Activated CD4-positive, alpha-beta memory T cell treated with anti-CD3 and anti-CD28 coated beads for 36 hours (primary cell): ENCODE measurements at regions not wholly inside any gene's neighbourhood (a gene's known extent, or its start where the extent isn't known, plus 50 kb on each side); places are given as distances from the start of the nearest gene placed in this dataset.

Experiments
- CTCF ChIA-PET: fragments of 350-600 bp; sonication (Branson Sonifier 250); formaldehyde crosslinking; loops from one replicate; lab custom pipeline; 2021; ENCODE audit warnings: antibody characterized with exemption, inconsistent platforms; lab: Charles Lee
- POLR2A ChIA-PET: fragments of 350-600 bp; sonication (Branson Sonifier 250); formaldehyde crosslinking; loops from one replicate; lab custom pipeline; 2021; ENCODE audit warnings: antibody characterized with exemption; lab: Charles Lee
- DNase-seq: peaks from one replicate; pipeline ENCODE4 v3.0.0-alpha.2; 2020
- H3K27ac Mint-ChIP-seq: one replicate; pipeline ENCODE4 v1.8.0; 2021; ENCODE audit warnings: mixed read lengths
- H3K27me3 Mint-ChIP-seq: one replicate; pipeline ENCODE4 v1.8.0; 2021; ENCODE audit warnings: mixed read lengths
- H3K36me3 Mint-ChIP-seq: one replicate; pipeline ENCODE4 v1.8.0; 2021; ENCODE audit warnings: mixed read lengths
- H3K4me1 Mint-ChIP-seq: one replicate; pipeline ENCODE4 v1.8.0; 2021; ENCODE audit warnings: low read depth, mixed read lengths
- H3K4me3 Mint-ChIP-seq: one replicate; pipeline ENCODE4 v1.8.0; 2021; ENCODE audit warnings: mild to moderate bottlenecking, mixed read lengths
- H3K9me3 Mint-ChIP-seq: one replicate; pipeline ENCODE4 v1.8.0; 2021; ENCODE audit warnings: mixed read lengths
- intact Hi-C: fragments of 100-400 bp; cut with micrococcal nuclease; formaldehyde crosslinking; loops from one replicate; pipeline ENCODE4 v1.15.1; 2023

- no peak for DNase-seq
- ChIA-PET CTCF (no interaction called here), POLR2A (no interaction called here)
- H3K4me1 Mint-ChIP-seq: no peaks in the 10 kb centered on the region
- H3K27ac Mint-ChIP-seq: no peak overlapping the region
- H3K9me3 Mint-ChIP-seq: no peaks in the 10 kb centered on the region
- no peaks in the 10 kb centered on the region for H3K27me3 Mint-ChIP-seq
- H3K36me3 Mint-ChIP-seq: no peaks in the 10 kb centered on the region
- no peak overlapping the region for H3K4me3 Mint-ChIP-seq
- intact Hi-C loops: no loop called here
These were observed 142.0 kb downstream of the SLC17A6 start for GRCh38 chr11:22479971-22480720.

- no peaks in the 10 kb centered on the region for H3K9me3 Mint-ChIP-seq
- no peak overlapping the region for H3K4me3 Mint-ChIP-seq
- ChIA-PET CTCF (no interaction called here), POLR2A (no interaction called here)
- no peak for DNase-seq
- no peaks in the 10 kb centered on the region for H3K27me3 Mint-ChIP-seq
- H3K4me1 Mint-ChIP-seq: no peaks in the 10 kb centered on the region
- no peak overlapping the region for H3K27ac Mint-ChIP-seq
- intact Hi-C loops: no loop called here
- H3K36me3 Mint-ChIP-seq: no peaks in the 10 kb centered on the region
These were observed 141.0 kb downstream of the SLC17A6 start for GRCh38 chr11:22479208-22479607.

- CTCF ChIA-PET: no interaction called here
- Mint-ChIP-seq H3K9me3 (no peaks in the 10 kb centered on the region), H3K27ac (no peak overlapping the region), H3K4me3 (no peak overlapping the region), H3K27me3 (no peaks in the 10 kb centered on the region), H3K4me1 (no peaks in the 10 kb centered on the region), H3K36me3 (no peaks in the 10 kb centered on the region)
- POLR2A ChIA-PET: no interaction called here
- DNase-seq: no peak
- intact Hi-C loops: no loop called here
These were observed 140.0 kb downstream of the SLC17A6 start for GRCh38 chr11:22478169-22478568.

- DNase-seq: no peak
- no peaks in the 10 kb centered on the region for H3K36me3 Mint-ChIP-seq
- CTCF ChIA-PET: no interaction called here
- H3K4me3 Mint-ChIP-seq: no peak overlapping the region
- POLR2A ChIA-PET: no interaction called here
- H3K4me1 Mint-ChIP-seq: no peaks in the 10 kb centered on the region
- intact Hi-C loops: no loop called here
- H3K27me3 Mint-ChIP-seq: peaks cover 1% of the 10 kb centered on the region
- no peak overlapping the region for H3K27ac Mint-ChIP-seq
- no peaks in the 10 kb centered on the region for H3K9me3 Mint-ChIP-seq
These were observed 139.1 kb downstream of the SLC17A6 start for GRCh38 chr11:22477312-22477711.

GRCh38 chr11:22476589-22476988, 138.4 kb downstream of the SLC17A6 start:
- peaks cover 1% of the 10 kb centered on the region for H3K27me3 Mint-ChIP-seq
- intact Hi-C loops: no loop called here
- no peaks in the 10 kb centered on the region for H3K4me1 Mint-ChIP-seq
- no peak overlapping the region for H3K27ac Mint-ChIP-seq
- H3K36me3 Mint-ChIP-seq: no peaks in the 10 kb centered on the region
- ChIA-PET CTCF (no interaction called here), POLR2A (no interaction called here)
- no peak overlapping the region for H3K4me3 Mint-ChIP-seq
- no peak for DNase-seq
- H3K9me3 Mint-ChIP-seq: no peaks in the 10 kb centered on the region

- no peak for DNase-seq
- Mint-ChIP-seq H3K27ac (no peak overlapping the region), H3K9me3 (no peaks in the 10 kb centered on the region), H3K27me3 (peaks cover 1% of the 10 kb centered on the region), H3K4me1 (no peaks in the 10 kb centered on the region), H3K4me3 (no peak overlapping the region), H3K36me3 (no peaks in the 10 kb centered on the region)
- POLR2A ChIA-PET: no interaction called here
- intact Hi-C loops: no loop called here
- CTCF ChIA-PET: no interaction called here
These were observed 136.4 kb downstream of the SLC17A6 start for GRCh38 chr11:22474616-22475015.

- CTCF ChIA-PET: no interaction called here
- Mint-ChIP-seq H3K36me3 (no peaks in the 10 kb centered on the region), H3K4me1 (no peaks in the 10 kb centered on the region), H3K27ac (no peak overlapping the region), H3K27me3 (peaks cover 1% of the 10 kb centered on the region), H3K9me3 (no peaks in the 10 kb centered on the region), H3K4me3 (no peak overlapping the region)
- intact Hi-C loops: no loop called here
- POLR2A ChIA-PET: no interaction called here
- no peak for DNase-seq
These were observed 135.4 kb downstream of the SLC17A6 start for GRCh38 chr11:22473586-22473985.

GRCh38 chr11:22472306-22472705, 134.1 kb downstream of the SLC17A6 start:
- intact Hi-C loops: no loop called here
- no peak overlapping the region for H3K27ac Mint-ChIP-seq
- no peaks in the 10 kb centered on the region for H3K4me1 Mint-ChIP-seq
- DNase-seq: no peak
- no peaks in the 10 kb centered on the region for H3K36me3 Mint-ChIP-seq
- H3K27me3 Mint-ChIP-seq: peaks cover 6% of the 10 kb centered on the region
- H3K9me3 Mint-ChIP-seq: no peaks in the 10 kb centered on the region
- CTCF ChIA-PET: no interaction called here
- POLR2A ChIA-PET: no interaction called here
- H3K4me3 Mint-ChIP-seq: no peak overlapping the region

- no peak for DNase-seq
- Mint-ChIP-seq H3K36me3 (no peaks in the 10 kb centered on the region), H3K27me3 (peaks cover 6% of the 10 kb centered on the region), H3K4me1 (no peaks in the 10 kb centered on the region), H3K9me3 (no peaks in the 10 kb centered on the region), H3K27ac (no peak overlapping the region), H3K4me3 (no peak overlapping the region)
- POLR2A ChIA-PET: no interaction called here
- intact Hi-C loops: no loop called here
- CTCF ChIA-PET: interaction anchor here (0.6 kb wide), 1 partner anchor 27 kb away, joined by 3 read pairs; no protein-coding TSS in a partner anchor
These were observed 133.2 kb downstream of the SLC17A6 start for GRCh38 chr11:22471385-22471784.

GRCh38 chr11:22467741-22468140, 129.6 kb downstream of the SLC17A6 start:
- POLR2A ChIA-PET: no interaction called here
- Mint-ChIP-seq H3K27me3 (peaks cover 6% of the 10 kb centered on the region), H3K4me3 (no peak overlapping the region), H3K4me1 (no peaks in the 10 kb centered on the region), H3K36me3 (no peaks in the 10 kb centered on the region), H3K9me3 (no peaks in the 10 kb centered on the region), H3K27ac (no peak overlapping the region)
- no peak for DNase-seq
- CTCF ChIA-PET: no interaction called here
- intact Hi-C loops: no loop called here

- intact Hi-C loops: no loop called here
- Mint-ChIP-seq H3K27me3 (peaks cover 6% of the 10 kb centered on the region), H3K27ac (no peak overlapping the region), H3K4me1 (no peaks in the 10 kb centered on the region), H3K36me3 (no peaks in the 10 kb centered on the region), H3K4me3 (no peak overlapping the region), H3K9me3 (no peaks in the 10 kb centered on the region)
- ChIA-PET CTCF (no interaction called here), POLR2A (no interaction called here)
- DNase-seq: no peak
These were observed 129.1 kb downstream of the SLC17A6 start for GRCh38 chr11:22467248-22467647.

GRCh38 chr11:22466809-22467208, 128.6 kb downstream of the SLC17A6 start:
- H3K4me1 Mint-ChIP-seq: no peaks in the 10 kb centered on the region
- H3K4me3 Mint-ChIP-seq: no peak overlapping the region
- H3K36me3 Mint-ChIP-seq: no peaks in the 10 kb centered on the region
- ChIA-PET CTCF (no interaction called here), POLR2A (no interaction called here)
- H3K9me3 Mint-ChIP-seq: no peaks in the 10 kb centered on the region
- no peak for DNase-seq
- no peak overlapping the region for H3K27ac Mint-ChIP-seq
- H3K27me3 Mint-ChIP-seq: peaks cover 6% of the 10 kb centered on the region
- intact Hi-C loops: no loop called here

- H3K27me3 Mint-ChIP-seq: peaks cover 6% of the 10 kb centered on the region
- no peaks in the 10 kb centered on the region for H3K36me3 Mint-ChIP-seq
- intact Hi-C loops: no loop called here
- CTCF ChIA-PET: no interaction called here
- H3K9me3 Mint-ChIP-seq: no peaks in the 10 kb centered on the region
- H3K4me3 Mint-ChIP-seq: no peak overlapping the region
- H3K27ac Mint-ChIP-seq: no peak overlapping the region
- no peaks in the 10 kb centered on the region for H3K4me1 Mint-ChIP-seq
- POLR2A ChIA-PET: no interaction called here
- DNase-seq: no peak
These were observed 128.2 kb downstream of the SLC17A6 start for GRCh38 chr11:22466351-22466750.
